ENCODE measurements at regions not wholly inside any gene's neighbourhood (a gene's known extent, or its start where the extent isn't known, plus 50 kb on each side); places are given as distances from the start of the nearest gene placed in this dataset.

DNA sequence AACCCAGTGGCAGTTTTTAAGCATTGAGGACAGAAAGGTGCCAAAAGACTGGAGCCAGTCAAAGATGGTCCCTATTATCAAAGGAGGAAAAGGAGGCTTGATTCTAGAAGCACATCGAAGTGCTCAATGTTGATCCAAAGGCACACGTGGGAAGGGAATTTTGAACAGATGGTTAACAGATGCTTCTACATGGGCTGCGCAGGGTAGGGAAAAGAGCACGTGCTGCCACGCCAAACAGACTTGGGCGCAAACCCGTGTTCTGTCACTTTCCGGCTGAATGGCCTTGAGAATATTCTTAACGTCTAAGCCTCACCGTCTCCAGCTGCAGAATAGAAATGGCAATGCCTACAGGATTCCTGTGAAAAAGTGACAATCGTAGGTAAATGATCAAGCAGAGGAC lies 217.9 kb upstream of the MTNR1B start:
- TF ChIP-seq CTCF (IDR thresholded peaks at IDR 0.05): no peak
- no peak for TF ChIP-seq POLR2AphosphoS5 (IDR thresholded peaks at IDR 0.05)
- no peak for TF ChIP-seq POLR2A (IDR thresholded peaks at IDR 0.05)
- TF ChIP-seq EP300 (IDR thresholded peaks at IDR 0.05; ENCODE audit: low read depth): no peak

All from transverse colon (tissue), 4 donors.